ENCODE measurements at regions not wholly inside any gene's neighbourhood (a gene's known extent, or its start where the extent isn't known, plus 50 kb on each side); places are given as distances from the start of the nearest gene placed in this dataset.

DNA sequence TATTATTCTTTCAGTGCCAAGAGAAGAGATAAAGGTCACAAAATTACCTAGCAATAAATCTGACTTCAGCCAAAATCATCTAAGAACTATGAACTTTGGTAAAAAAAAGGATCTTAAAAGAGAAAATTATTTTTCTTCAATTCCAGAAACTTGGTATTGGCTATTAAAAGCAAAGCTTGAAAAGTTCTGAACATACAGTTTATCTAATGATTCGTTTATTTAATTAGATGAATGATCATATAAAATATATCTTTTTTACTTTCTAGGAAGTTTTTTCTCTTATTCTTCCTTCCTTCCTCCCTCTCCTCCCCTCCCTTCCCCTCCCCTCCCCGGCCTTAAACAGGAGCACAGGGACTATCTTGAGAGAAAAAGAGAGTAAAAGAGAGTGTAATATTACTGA, 536.1 kb downstream of the SOX11 start (continued):
- TF ChIP-seq RAD21 (IDR thresholded peaks at IDR 0.05 in 1 of 2, conservative IDR thresholded peaks at IDR 0.05 in 1 of 2; ENCODE audit: low read depth in 2 of 2, low read length in 2 of 2): no peak

All from H1 (cell line).